GM23338 (cell line): ENCODE measurements at regions not wholly inside any gene's neighbourhood (a gene's known extent, or its start where the extent isn't known, plus 50 kb on each side); places are given as distances from the start of the nearest gene placed in this dataset.

Source experiments
- ATAC-seq: fragments of 200-7000 bp; cut with Tn5 transposase; 3 replicates; pipeline ENCODE4 v1.9.1; 2020
- DNase-seq: peaks from one replicate; pipeline ENCODE4 v3.0.0-alpha.2; 2015; ENCODE audit warnings: low spot score
- H2AFZ ChIP-seq: fragments of 200-600 bp; sonication (generic); 2 replicates; pipeline ENCODE4 v1.8.0; 2016; ENCODE audit warnings: antibody characterized with exemption, mild to moderate bottlenecking, moderate library complexity
- H3F3A ChIP-seq: fragments of 200-600 bp; sonication (generic); replicated peaks from 2 replicates; pipeline ENCODE4 v1.8.0; 2017; ENCODE audit warnings: antibody characterized with exemption, mixed run types, low read depth
- H3K27ac ChIP-seq: fragments of 200-600 bp; sonication (generic); 2 replicates; pipeline ENCODE4 v1.6.1; 2016; ENCODE audit warnings: low read depth
- H3K27me3 ChIP-seq: fragments of 200-600 bp; sonication (generic); 2 replicates; pipeline ENCODE4 v1.8.0; 2016; ENCODE audit warnings: mild to moderate bottlenecking, mixed run types, moderate library complexity; ENCODE audit not compliant: insufficient read depth
- H3K36me3 ChIP-seq: fragments of 200-600 bp; sonication (generic); 2 replicates; pipeline ENCODE4 v1.8.0; 2016; ENCODE audit warnings: mild to moderate bottlenecking; ENCODE audit not compliant: insufficient read depth
- H3K4me1 ChIP-seq: fragments of 200-600 bp; sonication (generic); 2 replicates; pipeline ENCODE4 v1.8.0; 2016; ENCODE audit warnings: mild to moderate bottlenecking, moderate library complexity; ENCODE audit not compliant: insufficient read depth
- H3K4me2 ChIP-seq: fragments of 200-600 bp; sonication (generic); 2 replicates; pipeline ENCODE4 v1.7.1; 2017; ENCODE audit warnings: mixed run types
- H3K4me3 ChIP-seq: fragments of 200-600 bp; sonication (generic); 2 replicates; pipeline ENCODE4 v1.6.1; 2016; ENCODE audit warnings: mixed run types
- H3K79me2 ChIP-seq: fragments of 200-600 bp; sonication (generic); replicated peaks from 2 replicates; pipeline ENCODE4 v1.8.0; 2017; ENCODE audit warnings: mild to moderate bottlenecking; ENCODE audit not compliant: insufficient read depth
- H3K9me2 ChIP-seq: fragments of 200-600 bp; sonication (generic); 2 replicates; pipeline ENCODE4 v1.8.0; 2017; ENCODE audit not compliant: insufficient read depth
- H4K20me1 ChIP-seq: fragments of 200-600 bp; sonication (generic); replicated peaks from 2 replicates; pipeline ENCODE4 v1.8.0; 2017; ENCODE audit warnings: mild to moderate bottlenecking; ENCODE audit not compliant: insufficient read depth
- H3K27ac Mint-ChIP-seq: 2 replicates; pipeline ENCODE4 v1.8.0; 2020; ENCODE audit warnings: inconsistent platforms, mild to moderate bottlenecking, moderate library complexity, mixed read lengths
- H3K27me3 Mint-ChIP-seq: 3 replicates; pipeline ENCODE4 v1.8.0; 2022; ENCODE audit warnings: low read depth, mild to moderate bottlenecking, moderate library complexity, mixed read lengths, inconsistent platforms; ENCODE audit not compliant: insufficient read depth, poor library complexity
- H3K36me3 Mint-ChIP-seq: 3 replicates; pipeline ENCODE4 v1.8.0; 2021; ENCODE audit warnings: low read depth, mild to moderate bottlenecking, inconsistent platforms, moderate library complexity, mixed read lengths
- H3K4me1 Mint-ChIP-seq: 3 replicates; pipeline ENCODE4 v1.8.0; 2020; ENCODE audit warnings: mild to moderate bottlenecking, inconsistent platforms, mixed read lengths
- H3K4me3 Mint-ChIP-seq: 3 replicates; pipeline ENCODE4 v1.8.0; 2021; ENCODE audit warnings: moderate library complexity, mild to moderate bottlenecking, inconsistent platforms, mixed read lengths
- H3K9me3 Mint-ChIP-seq: 3 replicates; pipeline ENCODE4 v1.8.0; 2020; ENCODE audit warnings: moderate library complexity, mild to moderate bottlenecking, inconsistent platforms, mixed read lengths
- CREB1 ChIP-seq: fragments of 250-450 bp; sonication (Bioruptor Pico); IDR thresholded peaks from 2 replicates; pipeline ENCODE4 v1.5.0; 2020; ENCODE audit warnings: low read depth, mild to moderate bottlenecking, moderate library complexity
- CTCF ChIP-seq, 2 experiments: fragments of 200-600 bp in 1 of 2; sonication (generic) in 1 of 2; conservative IDR thresholded peaks; 2 replicates each; pipeline versions ENCODE4 v1.5.1 to v1.6.1; 2016 to 2017; ENCODE audit warnings: antibody characterized with exemption in 2 of 2, low read depth in 2 of 2, mild to moderate bottlenecking in 2 of 2, moderate library complexity in 1 of 2
- EZH2 ChIP-seq: fragments of 200-600 bp; sonication (generic); IDR thresholded peaks from one replicate; pipeline ENCODE4 v1.8.0; 2017; ENCODE audit warnings: antibody characterized with exemption, mild to moderate bottlenecking, low read depth; ENCODE audit not compliant: unreplicated experiment
- EZH2phosphoT487 ChIP-seq: fragments of 200-600 bp; sonication (generic); IDR thresholded peaks from one replicate; pipeline ENCODE4 v1.8.1; 2018; ENCODE audit warnings: antibody characterized with exemption; ENCODE audit not compliant: unreplicated experiment
- JUNB ChIP-seq: IDR thresholded peaks from one replicate; pipeline ENCODE4 v1.6.1; 2016; ENCODE audit warnings: antibody characterized with exemption; ENCODE audit not compliant: unreplicated experiment
- NANOG ChIP-seq: IDR thresholded peaks from 2 replicates; pipeline ENCODE4 v1.6.1; 2016; ENCODE audit warnings: antibody characterized with exemption, borderline replicate concordance
- POLR2AphosphoS5 ChIP-seq: IDR thresholded peaks from 2 replicates; pipeline ENCODE4 v1.6.1; 2016; ENCODE audit warnings: antibody characterized with exemption, low read depth
- REST ChIP-seq: IDR thresholded peaks from one replicate; pipeline ENCODE4 v1.6.1; 2018; ENCODE audit warnings: antibody characterized with exemption; ENCODE audit not compliant: unreplicated experiment
- STAT1 ChIP-seq: IDR thresholded peaks from one replicate; pipeline ENCODE4 v1.6.1; 2016; ENCODE audit warnings: antibody characterized with exemption; ENCODE audit not compliant: unreplicated experiment
- ZNF114 ChIP-seq: fragments of 250-450 bp; sonication (Bioruptor Pico); IDR thresholded peaks from 2 replicates; pipeline ENCODE4 v1.5.0; 2020; ENCODE audit warnings: mild to moderate bottlenecking, moderate library complexity
- ZNF331 ChIP-seq: fragments of 250-450 bp; sonication (Bioruptor Pico); IDR thresholded peaks from 2 replicates; pipeline ENCODE4 v1.5.0; 2020; ENCODE audit warnings: low read depth, mild to moderate bottlenecking, moderate library complexity
- TF ChIP-seq, protein P1 (sequence below): IDR thresholded peaks from 2 replicates; pipeline ENCODE4 v1.6.1; 2016; ENCODE audit warnings: antibody characterized with exemption

DNA sequence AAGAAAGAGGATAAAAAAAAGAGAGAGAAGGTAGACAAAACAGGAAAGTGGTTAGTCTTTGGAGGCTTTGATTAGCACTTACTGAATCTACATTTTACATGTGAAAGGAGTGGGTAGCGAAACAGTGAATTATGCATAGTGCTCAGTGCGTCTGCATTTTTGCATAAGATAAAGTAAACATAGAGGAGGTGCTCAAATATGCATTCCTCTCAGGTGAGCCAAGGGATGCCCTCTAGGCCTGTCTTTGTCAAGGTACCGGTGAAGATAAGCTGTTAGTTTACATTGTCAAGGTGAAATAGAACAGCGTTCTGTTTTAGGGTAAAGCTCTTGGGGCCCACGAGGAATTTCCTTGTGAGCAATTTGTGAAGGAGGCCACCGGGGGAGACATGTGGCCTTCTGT is 260.6 kb downstream of the TRIML1 start (continued):
- TF ChIP-seq NANOG (peak; percentile 97), ZNF331 (CRISPR knock-in tag) (no peak), CTCF (conservative IDR thresholded peaks at IDR 0.05; ENCODE audit: low read depth in 2 of 2) (0 out of 4 replicates have a peak, but pooled peaks of 1 of the 2 experiments have one; percentile 3)

- peaks cover 28% of the 10 kb centered on the region for H3K4me1 Mint-ChIP-seq
- no peaks in the 10 kb centered on the region for H3K79me2 ChIP-seq
- H3K27ac ChIP-seq: peak overlapping the region; percentile 90
- peaks cover 11% of the 10 kb centered on the region for H3F3A ChIP-seq
- H3K36me3 Mint-ChIP-seq: peaks cover 24% of the 10 kb centered on the region; the same call in 2 of the 3 replicates
- peaks cover 16% of the 10 kb centered on the region for H3K9me3 Mint-ChIP-seq
- H3K27me3 ChIP-seq: no peaks in the 10 kb centered on the region
- H3K9me2 ChIP-seq: 0 out of 2 replicates have a peak, but pooled peaks cover 3% of the 10 kb centered on the region
- H3K4me2 ChIP-seq: 0 out of 2 replicates have a peak overlapping the region, but pooled peaks have one; percentile 5
- H3K27me3 Mint-ChIP-seq: peaks cover 2% of the 10 kb centered on the region
- H3K27ac Mint-ChIP-seq: peak overlapping the region; percentile 27
- H4K20me1 ChIP-seq: no peaks in the 10 kb centered on the region
- no peak overlapping the region for H3K4me3 Mint-ChIP-seq
- H3K4me3 ChIP-seq: no peak overlapping the region
- H2AFZ ChIP-seq: no peak overlapping the region
- DNase-seq (peak; percentile 5), ATAC-seq (no peak)
- H3K4me1 ChIP-seq: peaks cover 18% of the 10 kb centered on the region
- no peaks in the 10 kb centered on the region for H3K36me3 ChIP-seq
- no peak for TF ChIP-seq EZH2phosphoT487
- TF ChIP-seq ZNF331 (CRISPR knock-in tag): no peak
- no peak for TF ChIP-seq POLR2AphosphoS5
- TF ChIP-seq CREB1 (CRISPR knock-in tag): no peak
- no peak for TF ChIP-seq NANOG
- TF ChIP-seq CTCF (conservative IDR thresholded peaks at IDR 0.05; ENCODE audit: low read depth in 2 of 2): no peak
- no peak for TF ChIP-seq JUNB
- TF ChIP-seq ZNF114 (CRISPR knock-in tag): no peak
- no peak for TF ChIP-seq EZH2
- no peak for TF ChIP-seq REST
- TF ChIP-seq, protein P1, sequence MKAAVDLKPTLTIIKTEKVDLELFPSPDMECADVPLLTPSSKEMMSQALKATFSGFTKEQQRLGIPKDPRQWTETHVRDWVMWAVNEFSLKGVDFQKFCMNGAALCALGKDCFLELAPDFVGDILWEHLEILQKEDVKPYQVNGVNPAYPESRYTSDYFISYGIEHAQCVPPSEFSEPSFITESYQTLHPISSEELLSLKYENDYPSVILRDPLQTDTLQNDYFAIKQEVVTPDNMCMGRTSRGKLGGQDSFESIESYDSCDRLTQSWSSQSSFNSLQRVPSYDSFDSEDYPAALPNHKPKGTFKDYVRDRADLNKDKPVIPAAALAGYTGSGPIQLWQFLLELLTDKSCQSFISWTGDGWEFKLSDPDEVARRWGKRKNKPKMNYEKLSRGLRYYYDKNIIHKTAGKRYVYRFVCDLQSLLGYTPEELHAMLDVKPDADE: no peak
- no peak for TF ChIP-seq STAT1
These were observed 261.2 kb downstream of the TRIML1 start for GRCh38 chr4:188400451-188400850.
